GM18502 (cell line): ENCODE measurements at regions not wholly inside any gene's neighbourhood (a gene's known extent, or its start where the extent isn't known, plus 50 kb on each side); places are given as distances from the start of the nearest gene placed in this dataset.

Source experiments
- ATAC-seq: cut with Tn5 transposase; IDR thresholded peaks from one replicate; pipeline ENCODE4 v1.9.1; 2021; ENCODE audit warnings: mild to moderate bottlenecking; ENCODE audit not compliant: unreplicated experiment, poor library complexity

DNA sequence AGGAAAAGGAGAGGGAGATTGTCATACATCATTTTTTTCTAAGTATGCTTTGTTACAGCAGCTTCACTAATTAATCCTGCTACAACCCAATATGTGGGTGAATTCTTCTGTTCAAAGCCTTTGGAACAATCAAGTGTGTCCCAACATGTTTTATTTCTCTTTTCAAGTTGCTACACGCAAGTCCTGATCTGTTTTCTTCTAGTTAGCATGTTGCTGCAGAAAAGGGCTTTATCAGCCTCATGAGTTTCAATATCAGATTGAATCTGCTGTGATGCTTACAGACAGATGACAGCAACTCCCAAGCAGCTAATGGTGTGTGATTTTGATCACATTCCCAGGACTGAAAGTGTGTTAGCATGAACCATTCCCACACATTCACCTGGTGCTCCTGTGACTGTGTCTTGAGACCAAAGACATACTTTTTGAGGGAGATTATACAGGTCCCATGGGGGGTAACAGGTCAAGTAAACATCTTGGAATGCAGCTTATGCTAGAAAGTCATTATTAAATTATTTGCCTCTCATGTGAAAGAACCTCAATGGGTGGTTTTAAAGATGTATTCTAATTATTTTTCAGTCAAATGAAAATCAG lies 96.9 kb upstream of the KCNJ16 start:
- no peak for ATAC-seq

DNA sequence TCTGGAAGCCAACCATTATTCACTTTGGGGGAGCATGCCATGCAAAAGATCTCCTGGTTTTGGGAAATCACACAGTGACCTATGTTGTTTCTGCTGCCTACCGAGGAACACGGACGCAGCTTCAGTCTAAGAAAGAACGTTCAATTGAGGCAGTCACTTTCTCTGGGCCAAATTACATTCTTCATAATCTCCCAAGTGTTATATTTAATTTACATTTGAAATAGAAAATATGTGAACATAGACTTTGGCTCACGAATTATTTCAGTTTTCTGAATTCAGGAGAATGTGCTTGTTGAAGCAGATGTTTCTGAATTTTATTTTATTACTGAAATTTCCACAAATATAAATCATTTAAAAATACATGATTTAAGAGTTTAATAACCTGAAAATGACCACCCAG lies 93.6 kb upstream of the KCNJ16 start:
- no peak for ATAC-seq

DNA sequence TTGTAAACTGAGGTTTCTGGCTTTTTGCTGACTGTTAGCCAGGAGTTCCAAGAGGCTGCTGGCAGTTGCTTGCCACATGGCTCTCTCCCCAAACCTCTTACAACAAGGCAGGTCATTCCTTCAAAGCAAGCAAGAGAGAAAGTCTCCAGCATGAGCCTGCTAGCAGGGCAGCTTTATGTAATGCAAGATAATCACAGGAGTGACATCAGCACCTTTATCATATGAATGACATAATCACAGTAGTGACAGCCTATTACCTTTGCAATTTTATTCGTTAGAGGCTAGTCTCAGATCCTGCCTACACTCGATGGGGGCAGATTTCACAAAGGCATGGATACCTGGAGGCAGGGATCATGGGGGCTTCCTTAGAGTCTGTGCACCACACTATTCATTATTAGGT lies 79.5 kb upstream of the KCNJ16 start:
- ATAC-seq: no peak

DNA sequence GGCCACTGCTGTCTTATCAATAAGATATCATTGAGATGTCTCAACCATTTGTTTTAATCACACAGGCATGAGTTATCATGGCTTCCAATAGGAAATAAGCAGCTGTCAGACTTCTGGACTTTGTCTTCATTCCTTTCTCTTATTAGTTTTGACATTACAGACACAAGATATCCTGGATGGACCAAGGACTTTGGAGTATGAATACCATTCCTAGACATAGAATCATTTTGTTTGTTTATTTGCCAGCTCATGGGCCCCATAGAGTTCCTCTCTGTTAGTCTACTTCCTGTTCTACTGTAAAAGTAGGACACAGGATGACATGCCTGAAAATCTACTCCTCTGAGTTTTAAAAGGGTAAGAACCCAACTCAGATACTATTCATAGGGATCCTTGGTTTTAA lies 77.7 kb upstream of the KCNJ16 start:
- ATAC-seq: no peak

DNA sequence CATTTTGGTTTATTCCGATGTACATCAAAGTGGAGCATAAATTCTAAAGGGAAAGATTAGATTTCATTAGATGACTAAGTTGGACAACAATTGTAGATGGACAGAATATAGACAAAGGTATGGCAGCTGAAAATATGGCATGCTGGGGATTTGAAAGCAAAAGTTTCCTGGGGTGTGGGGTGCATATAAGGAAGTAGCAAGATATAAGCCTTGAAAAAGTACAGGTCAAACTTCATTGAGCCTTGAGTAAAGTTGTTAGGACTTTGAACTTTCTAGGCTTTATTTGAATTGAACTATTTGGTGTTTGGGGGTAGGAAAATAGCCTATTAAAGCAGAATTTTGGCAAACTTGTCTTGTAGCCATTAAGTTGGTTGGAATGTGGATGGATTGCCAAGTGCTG lies 75.8 kb upstream of the KCNJ16 start:
- ATAC-seq: no peak

DNA sequence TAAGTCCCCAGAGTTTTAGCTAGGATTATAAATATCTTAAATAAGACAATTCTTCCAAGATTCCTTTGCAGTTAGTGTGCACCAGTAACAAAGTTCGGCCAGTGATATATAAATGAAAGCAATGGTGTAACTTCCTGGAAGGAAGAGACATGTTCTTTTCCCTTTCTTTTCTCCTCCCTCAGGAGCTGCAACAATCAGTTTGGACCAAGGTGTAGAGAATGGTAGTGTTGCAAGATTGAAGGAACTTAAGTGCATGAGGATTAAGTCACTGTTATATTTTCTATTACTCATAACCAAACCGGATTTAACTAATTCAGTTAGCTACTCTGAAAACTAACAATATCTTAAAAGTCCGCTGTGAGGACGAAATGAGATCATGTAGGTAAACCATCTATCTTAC lies 68.9 kb upstream of the KCNJ16 start:
- ATAC-seq: no peak

DNA sequence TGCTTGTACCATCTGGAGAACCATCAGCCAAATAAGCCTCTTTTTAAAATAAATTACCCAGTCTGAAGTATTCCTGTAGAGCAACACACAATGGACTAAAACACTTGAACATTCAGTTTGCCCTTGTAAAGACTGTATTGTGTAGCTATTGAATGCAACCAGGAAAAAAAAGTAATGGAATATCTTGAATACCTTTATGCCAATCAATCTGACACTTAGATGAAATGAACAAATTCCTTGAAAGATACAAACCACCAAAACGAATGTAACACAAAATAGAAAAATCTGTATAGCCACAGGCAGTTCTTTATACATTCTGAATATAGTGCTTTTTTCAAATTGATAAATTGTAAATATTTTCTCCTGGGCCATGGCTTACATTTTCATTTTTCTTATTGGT lies 63.3 kb upstream of the KCNJ16 start:
- no peak for ATAC-seq

DNA sequence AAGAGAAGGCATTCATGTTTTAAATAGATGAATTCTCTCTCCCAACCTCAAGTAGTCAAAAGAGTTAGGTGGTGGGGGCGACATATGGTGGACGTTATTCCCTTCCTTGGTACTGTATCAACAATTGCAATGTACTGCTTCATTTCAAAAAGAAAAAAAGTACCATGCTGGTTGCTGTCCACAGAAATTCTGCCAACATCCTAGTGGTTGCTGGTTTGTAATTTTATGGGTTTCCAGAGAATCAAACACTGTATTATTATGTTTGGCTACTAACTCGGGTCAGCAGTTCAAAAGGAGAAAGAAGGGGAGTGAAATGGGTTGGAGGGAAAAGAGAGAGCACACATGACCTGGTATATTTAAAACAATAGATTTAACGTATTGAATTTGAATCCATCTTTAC lies 61.1 kb upstream of the KCNJ16 start:
- no peak for ATAC-seq

DNA sequence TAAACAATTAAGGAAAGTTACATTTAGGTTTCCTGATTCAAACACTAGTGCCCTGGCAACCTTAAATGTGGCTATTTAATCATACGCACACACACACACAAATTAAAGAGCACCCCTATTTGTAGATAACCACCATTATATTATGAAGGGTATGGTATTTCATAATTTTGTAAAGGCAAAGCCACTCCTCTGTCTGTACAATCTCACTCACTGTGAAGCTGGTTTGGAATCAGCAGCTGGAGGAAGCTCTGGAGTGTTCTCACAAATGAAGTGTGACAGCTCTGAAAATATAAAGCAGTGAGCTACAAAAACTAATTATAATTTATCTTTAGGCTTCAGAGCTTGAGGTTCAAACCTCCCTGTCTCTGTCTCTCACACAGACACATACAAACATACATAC lies 57.9 kb upstream of the KCNJ16 start:
- ATAC-seq: no peak

DNA sequence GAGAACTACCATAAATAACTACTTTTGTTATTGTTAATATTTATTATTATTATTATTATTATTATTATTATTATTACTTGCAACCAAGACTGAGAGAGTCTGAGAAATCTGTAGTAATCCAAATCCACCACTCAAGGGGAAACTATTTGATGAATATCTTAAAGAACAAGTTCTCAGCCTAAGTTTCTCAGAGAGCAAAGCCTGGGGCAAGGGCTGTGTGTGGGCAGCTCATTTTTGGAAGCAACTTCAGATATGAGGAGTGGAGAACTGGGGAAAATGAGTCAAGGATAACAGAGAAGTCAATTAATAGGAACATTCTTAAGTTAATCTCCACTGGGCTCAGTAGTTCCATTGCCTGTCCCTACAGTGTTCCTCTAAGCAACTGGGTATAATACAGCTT lies 57.1 kb upstream of the KCNJ16 start:
- ATAC-seq: no peak

DNA sequence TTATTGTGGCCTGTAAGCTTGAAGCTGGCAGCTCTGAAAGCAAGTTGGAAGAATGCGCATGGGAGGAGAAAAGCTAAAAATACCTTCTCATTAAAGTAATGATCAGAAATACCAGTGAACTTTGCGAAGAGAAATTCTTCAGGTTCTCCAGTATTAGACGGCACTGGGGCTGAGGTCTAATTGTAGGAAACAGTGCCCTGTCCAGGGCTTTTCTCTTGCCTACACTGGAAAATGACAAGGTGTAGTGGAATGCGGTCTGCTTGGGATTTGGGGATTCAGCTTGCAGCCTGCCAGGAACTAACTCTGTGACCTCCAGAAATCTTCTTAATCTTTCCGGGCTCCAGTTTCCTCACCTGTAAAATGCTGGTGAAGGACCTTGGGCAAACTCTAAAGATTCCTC lies 53.3 kb upstream of the KCNJ16 start:
- no peak for ATAC-seq

DNA sequence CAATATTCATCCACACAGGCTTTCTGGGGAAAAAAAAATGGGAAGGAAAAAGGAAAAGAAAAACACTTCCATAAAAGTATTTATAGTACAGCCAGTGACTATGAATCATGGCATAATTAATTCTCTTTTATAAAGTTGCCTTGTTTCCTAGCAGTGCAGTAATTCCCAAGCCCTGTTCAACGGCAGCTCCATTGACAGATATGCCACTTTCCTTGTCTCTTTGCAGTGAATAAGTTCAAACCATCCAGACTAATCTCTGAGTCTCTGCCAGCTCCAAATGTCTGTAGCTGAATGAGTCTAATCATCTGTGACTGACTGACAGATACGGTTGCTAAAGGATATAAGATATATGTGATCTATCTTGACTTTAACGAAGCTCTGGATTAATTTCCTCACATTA lies 52.9 kb upstream of the KCNJ16 start:
- no peak for ATAC-seq

DNA sequence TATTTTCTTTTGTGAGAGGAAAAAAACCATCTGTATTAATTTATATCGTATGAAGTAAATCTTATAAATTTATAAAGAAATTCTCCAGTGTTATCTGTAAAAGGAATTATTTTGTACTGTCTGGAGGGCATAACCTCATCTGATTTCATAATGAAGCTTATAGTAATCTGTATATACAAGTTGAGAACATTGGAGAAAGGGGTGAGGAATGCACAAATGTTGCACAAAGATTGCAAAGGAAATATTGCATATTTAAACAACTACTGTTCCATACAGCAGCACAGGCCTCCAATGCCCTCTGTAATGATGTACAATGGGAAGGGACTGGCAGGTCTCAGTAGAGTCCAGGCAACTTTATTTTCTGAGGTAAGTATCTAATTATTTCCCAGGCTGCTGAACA lies 50.8 kb upstream of the KCNJ16 start:
- ATAC-seq: no peak
